MM.1S (cell line): ENCODE measurements at regions not wholly inside any gene's neighbourhood (a gene's known extent, or its start where the extent isn't known, plus 50 kb on each side); places are given as distances from the start of the nearest gene placed in this dataset.

ENCODE experiments used
- DNase-seq: peaks from one replicate; pipeline ENCODE4 v3.0.0-alpha.2; 2015
- H2AFZ ChIP-seq: fragments of 300-600 bp; sonication (generic); 2 replicates; pipeline ENCODE4 v1.6.0; 2016; ENCODE audit warnings: antibody characterized with exemption, low read length
- H3F3A ChIP-seq: fragments of 300-600 bp; sonication (generic); 2 replicates; pipeline ENCODE4 v1.6.1; 2016; ENCODE audit warnings: mild to moderate bottlenecking, antibody characterized with exemption, low read length, moderate library complexity, mixed read lengths; ENCODE audit not compliant: insufficient read depth
- H3K27ac ChIP-seq: fragments of 300-600 bp; sonication (generic); 2 replicates; pipeline ENCODE4 v1.5.1; 2016; ENCODE audit warnings: mild to moderate bottlenecking, low read length
- H3K27me3 ChIP-seq: fragments of 300-600 bp; sonication (generic); replicated peaks from 2 replicates; pipeline ENCODE4 v1.6.0; 2016; ENCODE audit warnings: low read length; ENCODE audit not compliant: insufficient read depth
- H3K36me3 ChIP-seq: fragments of 300-600 bp; sonication (generic); replicated peaks from 2 replicates; pipeline ENCODE4 v1.6.1; 2016; ENCODE audit warnings: mild to moderate bottlenecking, low read length, mixed read lengths; ENCODE audit not compliant: insufficient read depth
- H3K4me1 ChIP-seq: fragments of 300-600 bp; sonication (generic); 2 replicates; pipeline ENCODE4 v1.6.1; 2016; ENCODE audit warnings: low read length, mixed read lengths
- H3K4me2 ChIP-seq: fragments of 300-600 bp; sonication (generic); 2 replicates; pipeline ENCODE4 v1.6.0; 2016; ENCODE audit warnings: low read depth, low read length
- H3K4me3 ChIP-seq: fragments of 300-600 bp; sonication (generic); 2 replicates; pipeline ENCODE4 v1.5.1; 2016; ENCODE audit warnings: low read length, mixed read lengths
- H3K79me2 ChIP-seq: fragments of 300-600 bp; sonication (generic); 2 replicates; pipeline ENCODE4 v1.6.1; 2016; ENCODE audit warnings: mixed run types, low read length, mixed read lengths
- H3K9ac ChIP-seq: fragments of 300-600 bp; sonication (generic); 2 replicates; pipeline ENCODE4 v1.6.1; 2016; ENCODE audit warnings: low read length, mixed read lengths
- H3K9me2 ChIP-seq: fragments of 300-600 bp; sonication (generic); replicated peaks from 2 replicates; pipeline ENCODE4 v1.6.1; 2016; ENCODE audit warnings: mild to moderate bottlenecking, low read length, mixed read lengths; ENCODE audit not compliant: insufficient read depth
- H3K9me3 ChIP-seq: fragments of 300-600 bp; sonication (generic); replicated peaks from 2 replicates; pipeline ENCODE4 v1.6.1; 2016; ENCODE audit warnings: mild to moderate bottlenecking, low read length, mixed read lengths; ENCODE audit not compliant: insufficient read depth
- H4K20me1 ChIP-seq: fragments of 300-600 bp; sonication (generic); 2 replicates; pipeline ENCODE4 v1.6.1; 2016; ENCODE audit warnings: mild to moderate bottlenecking, low read length, moderate library complexity, mixed read lengths; ENCODE audit not compliant: insufficient read depth
- EZH2 ChIP-seq: fragments of 300-600 bp; sonication (generic); optimal IDR thresholded peaks from 2 replicates; pipeline ENCODE3; 2017; ENCODE audit warnings: low read depth, mild to moderate bottlenecking, antibody characterized with exemption, low read length, mixed read lengths
- EZH2phosphoT487 ChIP-seq: fragments of 300-600 bp; sonication (generic); IDR thresholded peaks from 2 replicates; pipeline ENCODE4 v1.6.1; 2018; ENCODE audit warnings: antibody characterized with exemption, low read length
- TF ChIP-seq, protein P1 (sequence below): fragments of 300-600 bp; sonication (generic); IDR thresholded peaks from 2 replicates; pipeline ENCODE4 v1.5.1; 2016; ENCODE audit warnings: antibody characterized with exemption, low read length, mixed read lengths

DNA sequence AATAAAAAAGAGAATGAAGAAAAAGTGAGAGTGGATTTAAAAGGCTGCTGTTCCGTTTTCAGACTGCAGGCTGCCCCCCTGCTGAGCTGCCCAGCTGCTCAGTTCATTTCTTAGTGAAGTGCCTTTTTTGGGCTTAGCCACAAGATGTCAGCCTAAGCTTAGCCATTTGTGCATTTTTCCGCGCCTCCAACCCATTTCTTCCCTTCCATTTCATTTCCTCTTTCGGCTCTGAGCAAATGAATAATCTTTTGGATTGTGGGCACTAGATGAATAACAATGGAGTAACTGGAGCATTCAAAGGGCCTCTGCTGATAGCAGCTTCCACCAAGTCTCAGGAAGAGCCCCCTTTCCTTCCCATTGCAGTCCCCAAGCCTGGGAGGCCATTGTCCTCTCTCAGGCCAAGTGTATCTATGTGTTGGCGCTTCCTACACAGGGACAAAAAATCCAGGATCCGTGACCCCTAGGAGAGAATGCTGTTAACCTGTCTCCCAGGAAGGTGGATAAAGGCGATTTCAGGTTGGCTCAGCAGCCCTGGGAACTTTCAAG is 83.5 kb upstream of the SPTLC3 start:
- Histone ChIP-seq H3F3A (no peaks in the 10 kb centered on the region), H3K9me2 (no peaks in the 10 kb centered on the region), H3K79me2 (no peaks in the 10 kb centered on the region), H3K9me3 (no peaks in the 10 kb centered on the region), H3K9ac (no peak overlapping the region), H3K27ac (no peak overlapping the region), H3K4me2 (peak overlapping the region; percentile 33; the same call in 1 of the 2 replicates), H3K4me1 (no peaks in the 10 kb centered on the region), H3K36me3 (no peaks in the 10 kb centered on the region), H2AFZ (0 out of 2 replicates have a peak overlapping the region, but pooled peaks have one; percentile 9), H3K4me3 (no peak overlapping the region), H4K20me1 (no peaks in the 10 kb centered on the region), H3K27me3 (peaks cover 9% of the 10 kb centered on the region)
- peak; percentile 79 for DNase-seq
- TF ChIP-seq EZH2 (no peak), EZH2phosphoT487 (no peak)
- TF ChIP-seq, protein P1, sequence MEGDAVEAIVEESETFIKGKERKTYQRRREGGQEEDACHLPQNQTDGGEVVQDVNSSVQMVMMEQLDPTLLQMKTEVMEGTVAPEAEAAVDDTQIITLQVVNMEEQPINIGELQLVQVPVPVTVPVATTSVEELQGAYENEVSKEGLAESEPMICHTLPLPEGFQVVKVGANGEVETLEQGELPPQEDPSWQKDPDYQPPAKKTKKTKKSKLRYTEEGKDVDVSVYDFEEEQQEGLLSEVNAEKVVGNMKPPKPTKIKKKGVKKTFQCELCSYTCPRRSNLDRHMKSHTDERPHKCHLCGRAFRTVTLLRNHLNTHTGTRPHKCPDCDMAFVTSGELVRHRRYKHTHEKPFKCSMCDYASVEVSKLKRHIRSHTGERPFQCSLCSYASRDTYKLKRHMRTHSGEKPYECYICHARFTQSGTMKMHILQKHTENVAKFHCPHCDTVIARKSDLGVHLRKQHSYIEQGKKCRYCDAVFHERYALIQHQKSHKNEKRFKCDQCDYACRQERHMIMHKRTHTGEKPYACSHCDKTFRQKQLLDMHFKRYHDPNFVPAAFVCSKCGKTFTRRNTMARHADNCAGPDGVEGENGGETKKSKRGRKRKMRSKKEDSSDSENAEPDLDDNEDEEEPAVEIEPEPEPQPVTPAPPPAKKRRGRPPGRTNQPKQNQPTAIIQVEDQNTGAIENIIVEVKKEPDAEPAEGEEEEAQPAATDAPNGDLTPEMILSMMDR, result peak; percentile 96

DNA sequence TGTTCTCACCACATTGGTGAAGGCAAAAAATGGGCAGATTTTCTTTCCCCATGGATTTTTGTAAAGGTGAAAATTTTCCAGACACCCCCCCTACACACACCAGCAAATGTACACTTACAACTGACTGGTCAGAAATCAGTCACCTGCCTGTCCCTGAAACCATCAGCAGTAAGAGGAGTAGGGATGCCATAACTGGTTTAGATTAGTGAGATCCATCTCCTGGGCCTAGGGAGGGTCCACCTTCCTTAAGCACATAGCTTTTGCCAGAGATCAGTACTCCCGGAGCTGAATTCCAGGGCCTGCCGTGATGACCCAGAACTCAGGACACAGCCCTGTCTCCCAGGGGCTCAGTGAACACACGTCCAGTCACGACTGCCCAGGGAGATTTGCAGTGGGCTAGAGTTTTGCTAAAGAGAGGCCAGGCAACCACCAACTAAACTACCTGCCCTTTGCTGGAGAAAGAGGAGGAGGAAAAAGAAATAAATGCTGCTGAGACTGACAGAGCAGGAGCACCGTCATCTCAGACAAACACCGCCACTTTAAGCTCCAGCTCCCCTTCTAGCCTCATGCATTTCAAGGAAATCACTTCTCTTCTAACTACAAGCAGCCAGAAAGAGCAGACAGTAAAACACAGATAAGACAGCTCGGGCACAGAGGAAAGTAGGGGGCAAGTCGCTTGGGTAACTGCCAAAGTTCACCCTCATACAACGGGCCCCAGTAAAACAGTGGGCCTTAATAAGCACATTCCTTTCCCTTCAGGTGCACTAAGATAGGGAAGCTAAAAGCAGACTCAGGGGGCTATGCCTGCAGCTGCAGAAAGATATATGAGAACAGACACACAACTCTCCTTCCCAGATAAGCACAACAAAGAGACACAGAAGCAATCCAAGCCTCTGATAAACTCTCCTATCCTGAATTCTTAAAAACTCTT is 82.6 kb upstream of the SPTLC3 start:
- no peaks in the 10 kb centered on the region for H3K9me2 ChIP-seq
- TF ChIP-seq, protein P1, result no peak
- peaks cover 9% of the 10 kb centered on the region for H3K27me3 ChIP-seq
- H3K27ac ChIP-seq, result no peak overlapping the region
- H3K79me2 ChIP-seq, result no peaks in the 10 kb centered on the region
- H3K4me1 ChIP-seq, result no peaks in the 10 kb centered on the region
- no peak overlapping the region for H3K4me2 ChIP-seq
- H3K4me3 ChIP-seq, result no peak overlapping the region
- no peak overlapping the region for H3K9ac ChIP-seq
- H4K20me1 ChIP-seq, result no peaks in the 10 kb centered on the region
- no peaks in the 10 kb centered on the region for H3K9me3 ChIP-seq
- no peak overlapping the region for H2AFZ ChIP-seq
- no peak for DNase-seq
- no peaks in the 10 kb centered on the region for H3F3A ChIP-seq
- no peaks in the 10 kb centered on the region for H3K36me3 ChIP-seq

DNA sequence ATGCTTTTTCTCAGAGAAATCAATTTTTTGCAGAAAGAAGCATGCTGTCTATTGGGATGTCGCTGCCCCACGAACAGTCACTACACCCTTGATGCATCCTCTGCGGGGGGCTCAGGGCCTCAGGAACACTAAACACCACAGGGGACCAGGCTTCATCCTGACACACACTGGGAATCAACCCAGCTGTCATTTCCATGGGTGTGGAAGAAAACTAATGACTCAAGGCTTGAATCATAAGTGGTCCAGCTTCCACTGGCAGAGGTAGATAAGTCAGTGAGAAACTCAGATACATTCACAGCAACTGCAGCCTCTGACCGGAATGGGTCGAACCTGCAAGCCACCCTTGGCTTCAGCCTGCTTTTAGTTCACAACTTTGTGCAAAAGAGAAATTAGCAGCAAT is 81.3 kb upstream of the SPTLC3 start:
- peaks cover 9% of the 10 kb centered on the region for H3K27me3 ChIP-seq
- H3K4me1 ChIP-seq, result no peaks in the 10 kb centered on the region
- no peak overlapping the region for H3K27ac ChIP-seq

More for the DNA sequence above, 81.3 kb upstream of the SPTLC3 start:
- H3K4me3 ChIP-seq, result no peak overlapping the region
- no peak for DNase-seq
- H3K9ac ChIP-seq, result no peak overlapping the region
- H4K20me1 ChIP-seq, result no peaks in the 10 kb centered on the region
- no peaks in the 10 kb centered on the region for H3F3A ChIP-seq
- H3K9me3 ChIP-seq, result no peaks in the 10 kb centered on the region
- TF ChIP-seq, protein P1, result no peak
- TF ChIP-seq EZH2 (no peak), EZH2phosphoT487 (no peak)
- H3K4me2 ChIP-seq, result no peak overlapping the region
- H3K79me2 ChIP-seq, result no peaks in the 10 kb centered on the region
- H3K9me2 ChIP-seq, result no peaks in the 10 kb centered on the region
- H2AFZ ChIP-seq, result no peak overlapping the region
- H3K36me3 ChIP-seq, result no peaks in the 10 kb centered on the region
